ENCODE measurements at regions not wholly inside any gene's neighbourhood (a gene's known extent, or its start where the extent isn't known, plus 50 kb on each side); places are given as distances from the start of the nearest gene placed in this dataset.
"Not testable (repeated sequence)": the region's sequence is repeated elsewhere in the genome, so short reads cannot be mapped to it uniquely, and the experiment has no call there.

DNA sequence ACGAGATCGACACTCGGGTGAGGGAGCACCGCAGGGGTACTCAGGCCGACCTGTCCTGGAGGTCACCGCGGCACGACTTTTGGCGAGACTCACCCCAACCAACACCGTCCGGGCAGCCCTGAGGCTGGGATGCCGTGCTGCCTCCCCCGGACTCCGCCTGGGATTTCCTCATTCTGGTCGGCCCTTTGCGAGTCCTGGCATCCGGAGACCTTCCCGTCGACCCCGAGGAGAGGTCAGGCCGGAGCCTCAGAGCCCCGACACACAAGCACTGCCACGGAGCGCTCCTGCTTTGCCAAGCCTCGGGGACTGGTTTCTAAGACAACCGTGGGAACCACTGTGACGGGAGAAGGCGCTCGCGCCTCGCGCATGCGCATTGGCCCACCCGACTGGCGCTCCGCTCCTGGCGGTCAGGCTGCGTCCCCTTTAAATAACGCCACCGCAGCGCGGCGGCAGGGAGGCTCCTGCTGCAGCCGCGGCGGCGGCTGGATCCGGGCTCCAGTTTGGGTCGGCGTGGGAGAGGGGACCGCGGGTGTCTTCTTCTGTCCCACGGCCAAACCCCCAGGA, 166.4 kb upstream of the ZNF337 start:
- peak; percentile 84 for DNase-seq

DNA sequence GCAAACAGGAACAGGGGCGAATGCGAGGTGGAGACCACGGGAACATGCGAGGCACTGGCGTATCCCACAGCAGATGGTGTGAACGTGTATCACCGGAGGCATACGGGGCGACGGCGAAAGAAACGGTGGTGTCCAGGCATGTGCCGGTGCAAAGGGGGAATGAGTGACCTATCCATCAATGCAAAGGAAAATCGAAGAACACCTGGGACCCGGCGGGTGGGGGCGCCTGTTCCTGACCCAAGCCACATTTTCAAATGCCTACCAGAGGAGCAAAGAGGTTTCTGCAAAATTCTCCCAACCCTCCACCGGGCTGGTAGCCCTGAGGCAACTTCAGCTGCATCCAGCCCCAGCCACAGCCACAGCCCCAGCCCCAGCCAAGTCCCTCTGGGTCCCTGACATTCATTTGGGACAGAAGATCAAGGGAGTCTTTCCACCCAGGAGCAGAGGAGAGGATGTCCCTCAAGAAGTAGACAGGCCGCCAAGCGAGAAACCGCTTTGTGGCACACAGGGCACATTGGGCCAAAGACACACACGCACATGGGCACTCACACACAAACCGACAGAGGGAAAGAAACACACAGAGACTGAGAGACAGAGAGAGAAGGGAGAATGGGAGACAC, 164.0 kb upstream of the ZNF337 start:
- no peak for DNase-seq

DNA sequence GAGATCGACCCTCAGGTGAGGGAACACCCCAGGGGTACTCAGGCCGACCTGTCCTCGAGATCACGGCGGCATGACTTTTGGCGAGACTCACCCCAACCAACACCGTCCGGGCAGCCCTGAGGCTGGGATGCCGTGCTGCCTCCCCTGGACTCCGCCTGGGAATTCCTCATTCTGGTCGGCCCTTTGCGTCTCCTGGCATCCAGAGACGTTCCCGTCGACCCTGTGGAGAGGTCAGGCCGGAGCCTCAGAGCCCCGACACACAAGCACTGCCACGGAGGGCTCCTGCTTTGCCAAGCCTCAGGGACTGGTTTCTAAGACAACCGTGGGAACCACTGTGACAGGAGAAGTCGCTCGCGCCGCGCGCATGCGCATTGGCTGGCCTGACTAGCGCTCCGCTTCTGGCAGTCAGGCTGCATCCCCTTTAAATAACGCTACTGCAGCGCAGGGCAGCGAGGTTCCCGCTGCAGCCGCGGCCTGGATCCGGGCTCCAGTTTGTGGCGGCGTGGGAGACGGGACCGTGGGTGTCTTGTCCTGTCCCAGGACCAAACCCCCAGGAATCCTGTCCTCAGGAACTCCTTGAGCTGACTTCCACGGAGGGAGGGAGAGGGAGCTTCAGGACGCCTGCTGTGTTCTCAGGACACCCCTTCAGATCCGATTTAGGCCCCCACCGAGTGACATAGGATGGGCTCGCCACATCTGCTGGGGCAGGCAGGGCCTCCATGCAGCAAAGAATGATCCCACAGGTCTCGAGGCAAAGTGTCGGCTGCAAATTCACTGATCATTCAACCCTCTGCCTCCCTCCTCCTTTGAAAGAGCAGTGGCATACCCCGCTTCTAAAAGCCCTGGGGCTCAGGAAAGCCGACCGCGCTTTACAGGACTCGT, 163.2 kb upstream of the ZNF337 start:
- peak; percentile 82 for DNase-seq

DNA sequence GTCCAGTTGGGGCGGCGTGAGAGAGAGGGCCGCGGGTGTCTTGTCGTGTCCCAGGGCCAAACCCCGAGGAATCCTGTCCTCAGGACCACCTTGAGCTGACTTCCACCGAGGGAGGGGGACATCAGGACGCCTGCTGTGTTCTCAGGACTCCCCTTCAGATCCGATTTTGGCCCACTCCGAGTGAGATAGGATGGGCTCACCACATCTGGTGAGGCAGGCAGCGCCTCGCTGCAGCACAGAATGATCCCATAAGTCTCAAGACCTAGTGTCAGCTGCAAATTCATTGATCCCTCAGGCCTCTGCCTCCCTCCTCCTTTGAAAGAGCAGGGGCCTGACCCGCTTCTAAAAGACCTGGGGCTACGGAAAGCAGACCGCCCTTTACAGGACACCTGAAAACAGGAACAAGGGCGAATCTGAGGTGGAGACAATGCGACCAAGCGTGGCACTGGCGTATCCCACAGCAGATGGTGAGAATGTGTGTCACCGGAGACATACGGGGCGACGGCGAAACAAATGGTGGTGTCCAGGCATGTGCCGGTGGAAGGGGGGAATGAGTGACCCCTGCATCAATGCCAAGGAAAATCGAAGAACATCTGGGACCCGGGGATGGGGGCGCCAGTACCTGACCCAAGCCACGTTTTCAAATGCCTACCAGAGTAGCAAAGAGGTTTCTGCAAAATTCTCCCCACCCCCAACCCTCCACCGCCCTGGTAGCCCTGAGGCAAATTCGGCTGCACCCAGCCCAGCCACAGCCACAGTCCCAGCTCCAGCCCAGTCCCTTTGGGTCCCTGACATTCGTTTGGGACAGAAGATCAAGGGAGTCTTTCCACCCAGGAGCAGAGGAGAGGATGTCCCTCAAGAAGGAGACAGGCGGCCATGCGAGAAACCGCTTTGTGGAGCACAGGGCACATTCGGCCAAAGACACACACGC, 162.1 kb upstream of the ZNF337 start:
- DNase-seq: no peak

DNA sequence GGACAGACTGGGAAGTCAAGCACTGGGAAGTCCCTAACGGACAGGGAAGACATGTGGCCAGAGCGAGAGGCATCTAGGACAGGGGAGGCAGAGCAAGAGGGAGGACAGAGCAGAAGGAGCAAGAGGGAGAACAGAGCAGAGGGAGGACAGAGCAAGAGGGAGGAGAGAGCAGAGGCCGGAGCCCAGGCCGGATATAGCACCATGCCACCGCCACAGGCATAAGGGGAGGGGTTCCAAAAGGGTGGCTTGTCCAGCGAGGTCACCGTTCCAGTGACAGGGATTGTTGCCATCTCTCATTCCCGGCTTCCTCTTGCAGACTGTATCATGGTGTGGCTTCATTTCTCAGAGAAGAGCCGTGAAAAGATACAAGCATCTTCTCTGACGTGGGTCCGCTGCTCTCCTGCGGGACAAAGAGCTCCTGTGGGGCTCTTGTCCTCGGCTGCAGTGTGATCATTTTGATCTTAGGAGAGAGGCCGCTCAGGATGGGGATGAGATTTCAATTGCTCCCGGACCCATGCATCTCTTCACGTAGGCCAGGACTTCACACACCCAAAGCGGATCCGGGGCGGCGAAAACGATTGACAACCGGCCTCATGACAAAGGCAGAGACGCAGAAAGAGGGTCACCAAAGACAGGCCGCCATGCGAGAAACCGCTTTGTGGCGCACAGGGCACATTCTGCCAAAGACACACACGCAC, 160.6 kb upstream of the ZNF337 start:
- DNase-seq: not testable (repeated sequence)

DNA sequence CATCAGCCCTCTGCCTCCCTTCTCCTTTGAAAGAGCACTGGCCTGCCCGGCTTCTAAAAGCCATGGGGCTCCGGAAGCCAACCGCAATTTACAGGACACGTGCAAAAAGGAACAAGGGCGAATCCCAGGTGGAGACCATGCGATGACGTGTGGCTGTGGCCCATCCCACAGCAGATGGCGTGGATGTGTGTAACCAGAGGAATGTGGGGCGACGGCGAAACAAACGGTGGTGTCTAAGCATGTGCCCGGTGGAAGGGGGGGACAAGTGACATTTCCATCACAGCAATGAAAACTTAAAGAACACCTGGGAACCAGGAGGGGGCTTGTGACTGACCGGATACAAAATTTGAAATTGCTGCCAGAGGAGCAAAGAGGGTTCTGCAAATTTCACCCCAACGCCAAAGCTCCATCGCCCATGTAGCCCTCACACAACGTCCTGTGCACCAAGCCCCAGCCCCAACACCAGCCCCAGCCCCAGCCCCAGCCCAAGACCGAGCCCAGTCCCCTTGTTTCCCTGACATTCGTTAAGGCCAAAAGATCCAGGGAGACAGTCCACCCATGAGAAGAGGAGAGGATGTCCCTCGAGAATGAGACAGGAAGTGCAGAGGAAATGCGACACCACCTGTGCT, 159.7 kb upstream of the ZNF337 start:
- no peak for DNase-seq

DNA sequence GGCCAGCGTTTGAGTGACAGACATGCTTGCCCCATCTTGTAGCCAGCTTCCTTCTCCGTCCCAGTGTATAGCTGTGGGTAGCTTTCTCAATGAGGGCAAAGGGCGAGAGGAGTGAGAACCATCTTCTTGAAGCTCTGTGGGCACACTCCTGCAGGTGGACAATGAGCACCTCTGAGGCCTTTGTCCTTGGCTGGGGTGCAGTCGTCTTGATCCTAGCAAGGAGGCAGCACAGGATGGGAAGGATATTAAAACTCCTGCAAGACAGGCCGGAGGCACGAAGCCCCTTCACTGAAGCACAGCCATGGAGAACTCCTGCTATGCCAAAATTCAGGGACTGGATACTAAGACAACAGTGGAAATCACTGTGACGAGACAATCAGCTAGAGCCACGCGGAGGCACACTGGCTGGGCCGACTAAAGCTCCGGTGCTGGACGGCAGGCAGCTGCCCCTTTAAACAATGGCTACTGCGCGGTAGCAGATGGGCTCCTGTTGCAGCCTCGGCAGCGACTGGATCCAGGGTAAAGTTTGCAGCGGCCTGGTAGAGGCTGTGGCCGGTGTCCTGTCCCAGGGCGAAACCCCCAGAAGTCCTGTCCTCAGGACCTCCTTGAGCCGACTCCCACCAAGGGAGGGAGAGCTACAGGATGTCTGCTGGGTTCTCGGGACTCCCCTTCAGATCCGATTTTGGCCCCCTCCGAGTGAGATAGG, 159.0 kb upstream of the ZNF337 start:
- not testable (repeated sequence) for DNase-seq

DNA sequence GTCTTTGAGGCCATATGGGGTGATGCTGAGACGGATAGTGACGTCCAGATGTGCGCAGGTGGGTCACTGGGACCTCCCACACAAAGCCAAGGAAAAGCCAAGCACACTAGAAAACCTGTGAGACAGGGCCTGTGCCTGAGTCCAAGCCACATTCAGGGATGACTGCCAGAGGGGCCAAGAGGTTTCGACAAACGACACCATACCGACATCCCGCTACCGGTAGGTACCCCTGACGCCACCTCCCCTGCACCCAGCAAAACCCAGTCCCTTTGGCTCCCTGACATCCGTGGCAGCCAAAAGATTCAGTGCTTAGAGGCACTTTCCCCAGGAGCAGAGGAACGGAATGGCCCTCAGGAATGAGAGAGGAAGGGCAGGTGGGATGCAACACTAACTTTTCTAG, 158.0 kb upstream of the ZNF337 start:
- not testable (repeated sequence) for DNase-seq

DNA sequence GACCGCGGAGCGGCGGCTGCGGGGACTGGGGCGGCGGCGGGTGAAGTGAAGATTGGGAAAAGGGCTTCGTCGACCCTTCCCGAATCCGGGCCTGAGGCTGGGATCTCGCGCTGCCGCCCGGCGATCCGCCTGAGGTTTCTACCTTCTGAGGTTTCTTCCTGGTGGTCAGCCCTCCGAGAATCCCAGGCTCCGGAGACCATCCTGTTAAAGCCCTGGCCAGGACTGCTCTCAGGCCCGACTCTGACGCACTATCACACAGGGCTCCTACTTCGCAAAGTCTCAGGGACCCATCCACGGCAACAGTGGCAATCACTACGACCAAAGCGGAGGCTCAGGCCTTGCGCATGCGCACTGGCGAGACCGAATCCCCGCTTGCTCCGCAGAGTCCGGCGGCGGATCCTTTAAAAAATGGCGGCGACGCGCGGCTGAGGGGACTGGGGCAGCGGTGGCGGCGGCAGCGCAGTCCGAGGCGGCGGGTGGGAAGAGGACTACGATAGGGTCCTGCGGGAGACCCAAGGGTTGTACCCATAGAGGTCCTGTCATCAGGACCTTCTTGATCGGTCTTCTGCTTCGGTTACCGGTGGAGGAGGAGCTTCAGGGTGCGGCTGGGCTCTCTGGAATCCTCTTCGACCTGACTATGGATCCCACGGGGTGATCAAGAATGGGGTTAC, 157.2 kb upstream of the ZNF337 start:
- peak; percentile 84 for DNase-seq

DNA sequence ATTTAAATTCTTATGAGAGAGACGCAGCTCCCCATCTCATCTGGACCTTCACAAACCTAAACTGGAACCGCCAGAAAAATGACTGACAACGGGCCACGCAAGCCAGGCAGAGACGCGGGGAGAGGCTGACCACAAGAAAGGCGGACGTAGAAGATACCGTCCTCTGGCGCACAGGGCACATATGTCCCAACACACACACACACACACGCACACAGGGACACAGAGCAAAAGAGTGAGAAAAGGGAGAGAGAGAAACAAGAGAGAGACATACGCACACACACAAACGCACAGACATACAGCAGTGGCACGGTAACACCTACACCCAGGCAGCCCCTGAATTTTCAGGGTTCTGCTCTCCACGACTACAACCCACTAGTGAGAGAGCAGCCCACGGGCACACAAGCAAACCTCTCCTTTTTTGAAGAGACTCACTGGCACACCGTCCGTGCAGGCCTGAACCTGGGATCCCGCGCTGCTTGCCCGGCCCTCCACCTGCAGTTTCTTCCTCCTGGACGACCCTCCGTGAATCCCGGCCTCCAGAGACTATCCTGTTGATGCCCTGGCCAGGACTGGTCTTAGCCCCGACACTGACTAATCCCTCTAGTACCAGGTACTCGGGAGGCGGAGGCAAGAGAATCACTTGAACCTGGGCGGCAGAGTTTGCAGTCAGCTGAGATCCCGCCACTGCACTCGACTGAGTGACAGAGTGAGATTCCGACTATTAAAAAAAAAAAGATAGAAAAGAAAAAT, 156.5 kb upstream of the ZNF337 start:
- DNase-seq: not testable (repeated sequence)

DNA sequence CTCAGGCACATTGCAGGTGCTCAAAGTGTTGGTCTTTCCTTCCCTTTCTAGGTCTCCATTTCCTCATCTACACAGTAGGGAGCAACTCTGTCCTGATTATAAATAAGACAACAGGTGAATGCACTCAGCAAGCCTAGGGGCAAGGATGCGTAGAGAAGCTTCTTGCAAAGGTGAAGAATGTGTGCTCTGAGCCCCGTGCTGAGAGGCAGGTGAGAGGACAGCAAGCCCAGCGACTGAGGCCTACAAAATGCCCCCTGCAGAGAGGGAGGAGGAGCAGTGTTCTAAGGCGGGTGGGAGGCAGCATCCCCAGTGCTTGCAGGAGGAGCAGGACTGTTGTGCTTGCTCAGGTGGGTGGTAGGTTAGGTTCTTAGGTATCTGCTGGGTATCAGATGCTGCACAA, 153.5 kb upstream of the ZNF337 start:
- DNase-seq: not testable (repeated sequence)

DNA sequence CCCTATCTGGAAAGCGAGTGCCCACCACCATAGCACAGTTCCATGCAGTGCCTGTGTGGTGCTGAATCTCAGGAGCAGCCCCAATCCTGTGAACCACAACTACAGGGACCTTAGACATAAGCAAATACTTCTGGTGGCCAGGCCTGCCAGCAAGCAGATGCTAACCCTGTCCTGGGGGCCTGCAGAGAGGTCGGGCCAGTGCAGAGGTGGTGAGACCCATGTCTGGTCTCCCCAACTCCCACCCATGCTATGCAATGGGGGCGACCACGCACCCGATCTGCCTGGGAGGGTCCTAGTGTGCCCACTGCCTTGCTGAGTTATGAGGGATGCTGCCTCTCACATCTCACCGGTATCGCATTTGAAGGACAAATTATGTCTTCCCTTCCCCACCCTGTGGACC, 151.6 kb upstream of the ZNF337 start:
- no peak for DNase-seq

DNA sequence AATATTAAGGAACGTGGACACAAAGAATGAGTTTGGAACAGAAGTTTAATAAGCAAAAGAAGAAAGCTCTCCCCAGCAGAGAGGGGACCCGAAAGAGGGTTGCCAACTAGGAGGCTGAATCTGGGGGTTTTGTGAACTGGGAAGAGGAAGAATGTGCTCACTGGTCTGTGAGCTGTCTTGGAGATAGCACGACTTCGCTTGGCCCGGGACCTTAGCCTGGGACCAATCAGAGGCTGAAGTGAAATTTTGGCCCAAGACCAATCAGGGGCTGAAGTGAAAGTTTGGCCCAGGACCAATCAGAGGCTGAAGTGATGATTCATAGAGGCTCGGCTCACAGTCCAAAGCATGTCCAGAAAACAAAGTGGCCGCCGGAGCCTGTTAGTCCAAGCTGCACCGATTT, 148.0 kb upstream of the ZNF337 start:
- not testable (repeated sequence) for DNase-seq

DNA sequence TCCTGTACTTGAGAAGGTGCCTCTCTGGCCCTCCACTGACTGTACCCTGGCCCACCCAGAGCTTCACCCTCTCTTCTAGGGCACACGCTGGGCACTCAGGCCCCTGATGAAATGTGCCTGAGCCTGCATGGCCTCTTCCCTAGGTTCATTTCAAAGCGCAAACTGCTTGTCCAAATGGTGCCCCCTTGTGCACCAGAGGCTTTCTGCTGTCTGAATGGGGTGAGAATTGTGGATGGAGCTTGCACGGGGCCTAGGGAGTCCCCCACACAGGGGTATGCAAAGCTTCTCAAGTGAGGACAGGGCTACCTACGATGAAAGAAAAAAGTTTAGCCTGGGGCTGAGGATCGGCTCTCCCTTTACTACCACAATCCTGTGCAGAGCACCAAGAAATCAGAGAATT, 116.9 kb upstream of the ZNF337 start:
- DNase-seq: not testable (repeated sequence)

DNA sequence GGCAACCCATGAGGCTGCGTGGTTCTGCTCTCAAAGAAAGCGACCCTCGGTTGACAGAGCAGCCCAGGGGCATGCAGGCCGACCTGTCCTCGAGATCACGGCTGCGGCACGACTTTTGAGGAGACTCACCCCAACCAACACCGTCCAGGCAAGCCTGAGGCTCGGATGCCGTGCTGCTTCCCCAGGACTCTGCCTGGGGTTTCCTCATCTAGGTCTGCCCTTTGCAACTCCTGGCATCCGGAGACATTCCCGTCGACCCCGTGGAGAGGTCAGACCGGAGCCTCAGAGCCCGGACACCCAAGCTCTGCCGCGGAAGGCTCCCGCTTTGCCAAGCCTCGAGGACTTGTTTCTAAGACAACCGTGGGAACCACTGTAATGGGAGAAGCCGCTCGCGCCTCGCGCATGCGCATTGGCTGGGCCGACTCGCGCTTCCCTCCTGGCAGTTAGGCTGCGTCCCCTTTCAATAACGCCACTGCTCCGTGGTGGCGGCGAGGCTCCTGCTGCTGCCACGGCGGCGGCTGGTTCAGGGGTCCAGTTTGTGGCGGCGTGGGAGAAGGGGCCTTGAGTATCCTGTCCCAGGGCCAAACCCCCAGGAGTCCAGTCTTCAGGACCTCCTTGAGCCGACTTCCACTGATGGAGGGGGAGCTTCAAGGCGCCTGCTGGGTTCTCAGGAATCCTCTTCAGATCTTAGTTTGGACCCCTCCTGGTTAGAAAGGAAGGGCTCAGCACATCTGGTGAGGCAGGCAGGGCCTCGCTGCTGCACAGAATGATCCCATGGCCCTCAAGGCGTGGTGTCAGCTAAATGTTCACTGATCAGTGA, 101.7 kb upstream of the ZNF337 start:
- DNase-seq: not testable (repeated sequence)

DNA sequence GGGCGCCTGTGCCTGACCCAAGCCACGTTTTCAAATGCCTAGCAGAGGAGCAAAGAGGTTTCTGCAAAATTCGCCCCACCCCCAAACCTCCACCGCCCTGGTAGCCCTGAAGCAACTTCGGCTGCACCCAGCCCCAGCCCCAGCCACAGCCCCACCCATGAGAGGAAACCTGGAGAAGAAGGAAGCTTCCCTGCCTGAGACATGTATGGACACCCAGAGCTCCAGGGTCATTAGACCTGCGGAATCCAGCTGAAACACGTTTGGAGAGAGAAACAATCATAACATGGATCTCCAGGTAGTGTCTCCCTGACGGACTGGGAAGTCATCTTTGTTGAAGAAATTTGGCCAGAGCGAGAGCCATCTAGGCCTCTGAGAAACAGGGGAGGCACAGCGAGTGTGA, 100.4 kb upstream of the ZNF337 start:
- not testable (repeated sequence) for DNase-seq

DNA sequence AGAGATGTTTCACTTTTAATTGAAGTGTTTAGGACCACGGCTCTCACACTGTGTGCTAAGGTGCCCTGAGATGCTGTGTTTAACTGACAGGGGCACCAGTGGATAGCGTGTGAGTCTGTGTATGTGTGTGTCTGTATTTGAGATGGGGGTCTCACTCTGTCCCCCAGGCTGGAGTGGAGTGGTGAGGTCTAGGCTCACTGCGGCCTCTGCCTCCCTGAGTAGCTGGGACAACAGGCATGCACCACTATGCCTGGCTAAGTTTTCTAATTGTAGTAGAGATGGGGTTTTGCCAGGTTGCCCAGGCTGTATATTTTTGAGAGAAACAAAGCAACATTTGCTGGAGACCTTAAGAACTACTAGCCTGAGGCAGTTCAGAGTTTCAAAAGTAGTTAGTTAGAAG, 80.6 kb upstream of the ZNF337 start:
- not testable (repeated sequence) for DNase-seq

DNA sequence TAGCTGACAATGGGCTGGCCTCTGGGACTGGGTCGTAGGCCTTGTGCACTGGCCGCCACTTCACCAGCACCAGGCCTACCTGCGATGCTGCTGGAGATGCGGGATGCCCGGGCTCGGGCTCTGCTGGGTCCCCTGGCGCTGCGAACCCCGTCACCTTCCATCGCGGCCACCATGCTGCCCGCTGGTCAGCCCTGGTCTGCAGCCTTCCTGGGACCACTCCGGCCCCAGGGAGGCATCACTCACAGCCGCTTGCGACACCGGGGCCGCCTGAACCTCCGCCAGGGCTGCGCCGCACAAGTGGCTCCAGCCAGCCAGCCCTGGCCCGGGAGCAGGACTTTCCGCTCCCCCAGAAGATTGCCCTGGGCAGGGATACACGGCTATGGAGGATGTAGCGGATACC, 78.1 kb upstream of the ZNF337 start:
- not testable (repeated sequence) for DNase-seq

DNA sequence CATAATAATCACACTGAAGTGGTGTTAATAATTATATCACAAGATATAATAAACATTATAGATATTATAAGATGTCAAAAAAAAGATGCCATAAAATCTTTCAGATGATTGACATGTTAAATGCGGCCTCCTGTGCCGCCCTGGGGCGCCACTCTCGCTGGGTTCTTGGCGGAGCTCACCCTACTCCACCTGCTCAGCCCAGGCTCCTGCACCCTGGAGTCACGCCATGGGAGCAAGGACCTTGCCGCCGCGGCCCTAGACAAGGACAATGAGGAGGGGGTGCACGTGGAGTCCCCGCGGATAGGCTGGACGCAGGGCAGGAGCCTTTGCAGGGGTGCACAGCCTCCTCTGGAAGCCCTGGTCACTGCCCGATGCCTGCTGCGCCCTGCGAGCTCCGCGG, 77.5 kb upstream of the ZNF337 start:
- DNase-seq: not testable (repeated sequence)

Measured in stimulated activated CD4-positive, alpha-beta T cell treated with anti-CD3 and anti-CD28 coated beads, Interleukin-4, amount 100 ng/mL, for 1 hour (primary cell).